ENCODE measurements at regions not wholly inside any gene's neighbourhood (a gene's known extent, or its start where the extent isn't known, plus 50 kb on each side); places are given as distances from the start of the nearest gene placed in this dataset.
"Not testable (repeated sequence)": the region's sequence is repeated elsewhere in the genome, so short reads cannot be mapped to it uniquely, and the experiment has no call there.

DNA sequence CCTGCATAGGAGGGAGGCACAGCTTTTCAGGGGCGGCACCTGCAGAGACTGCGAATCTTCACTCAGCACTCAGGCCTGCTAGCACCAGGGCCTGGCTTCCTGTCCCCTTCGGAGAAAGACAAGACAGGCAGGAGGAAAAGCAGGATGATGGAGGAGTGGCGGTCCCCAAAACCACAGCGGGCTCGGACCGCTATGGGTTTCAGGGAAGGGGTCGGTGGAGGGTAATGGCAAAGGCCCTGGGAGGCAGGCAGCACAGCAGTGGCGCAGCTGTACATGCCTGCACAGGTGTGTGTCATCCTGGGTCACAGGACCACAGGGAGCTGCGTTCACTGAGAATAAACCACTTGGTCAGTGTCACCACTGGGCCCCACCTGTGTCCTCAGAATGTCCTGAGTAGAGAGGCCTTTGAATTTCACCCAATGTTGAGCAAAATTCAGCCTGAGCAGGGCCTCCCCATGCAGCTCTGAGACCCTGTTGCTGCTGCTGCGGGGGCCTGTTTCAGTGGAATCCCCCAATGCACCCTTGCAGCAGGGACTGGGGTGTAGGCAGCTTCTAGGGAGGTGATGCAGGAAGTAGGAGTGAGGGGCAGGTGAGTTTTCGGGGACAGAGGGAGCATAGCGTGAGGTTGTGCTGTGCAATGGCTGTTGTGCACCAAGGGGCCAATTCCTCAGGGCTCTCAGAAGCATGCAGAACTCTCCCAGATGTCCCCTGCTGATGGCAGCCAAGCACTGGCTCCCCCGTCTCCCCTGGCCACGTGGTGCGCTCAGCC, 90.6 kb upstream of the PPP2R2D start:
- no peak for DNase-seq

DNA sequence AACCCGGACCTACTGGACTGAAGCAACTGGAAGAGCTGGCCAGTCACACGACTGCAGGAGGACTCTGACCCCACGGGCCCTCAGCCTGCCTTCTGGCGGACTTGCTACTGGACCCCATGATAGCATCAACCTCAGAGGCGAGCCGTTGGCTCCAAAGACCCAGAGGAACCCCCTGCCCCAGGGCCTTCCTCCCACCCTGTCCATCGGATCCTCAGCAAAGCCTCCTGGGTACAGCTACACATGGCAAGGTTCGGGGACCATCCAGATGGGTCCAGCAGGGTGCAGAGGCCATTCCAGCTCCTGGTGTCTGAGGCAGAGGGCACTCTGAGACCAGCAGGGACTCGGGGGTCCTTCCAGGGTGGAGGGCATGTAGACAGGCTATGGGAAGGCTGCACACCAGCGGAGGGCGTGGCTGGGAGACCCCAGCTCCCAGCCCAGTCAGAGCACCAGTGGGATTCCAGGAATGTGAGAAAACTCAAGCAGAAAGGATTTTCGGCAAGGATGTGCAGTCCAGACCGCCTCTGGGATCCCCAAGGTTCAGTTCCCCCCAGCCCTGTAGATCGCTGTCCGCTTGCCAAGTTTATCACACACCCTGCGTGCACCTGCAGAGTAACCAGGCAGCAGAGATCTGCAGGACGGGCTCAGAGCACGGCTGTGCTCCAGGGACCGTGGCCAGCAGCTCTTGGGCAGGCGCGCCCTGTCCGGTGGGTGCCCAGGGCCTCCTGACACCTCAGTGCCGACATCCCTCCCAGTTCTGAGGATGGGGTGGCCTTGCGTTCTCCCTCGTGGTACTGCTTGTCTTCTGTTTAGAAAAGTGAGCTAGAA, 89.8 kb upstream of the PPP2R2D start:
- DNase-seq = no peak

DNA sequence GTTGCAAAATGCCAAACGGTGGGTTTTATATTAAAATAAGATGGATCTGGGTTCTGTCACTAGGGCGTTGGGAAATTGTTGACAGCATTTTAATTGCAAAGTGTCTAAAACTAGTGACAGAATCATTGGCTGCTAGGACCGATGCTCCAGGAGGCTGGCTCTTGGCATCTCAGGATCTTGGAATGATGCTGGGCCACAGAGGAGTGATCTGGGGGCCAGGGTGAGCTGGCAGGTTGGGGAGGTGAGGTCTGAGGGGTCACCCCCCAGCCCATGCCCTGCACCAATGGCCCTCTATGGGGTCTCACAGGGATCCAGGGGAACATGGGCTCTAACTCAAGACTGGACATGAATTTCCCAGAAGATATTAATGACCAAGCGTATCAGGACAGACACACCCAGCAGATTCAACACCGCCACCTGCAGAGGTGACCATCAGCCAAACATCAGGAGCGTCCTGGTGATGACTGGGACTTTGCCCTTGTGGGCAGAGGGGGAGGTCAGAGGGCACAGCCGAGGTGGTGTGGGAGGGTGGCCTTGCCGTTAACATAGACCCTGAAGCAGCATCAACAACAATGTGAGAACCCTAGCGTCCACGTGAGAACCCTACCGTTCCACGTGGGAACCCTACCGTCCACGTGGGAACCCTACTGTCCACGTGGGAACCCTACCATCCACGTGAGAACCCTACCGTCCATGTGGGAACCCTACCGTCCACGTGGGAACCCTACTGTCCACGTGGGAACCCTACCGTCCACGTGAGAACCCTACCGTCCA, 89.0 kb upstream of the PPP2R2D start:
- no peak for DNase-seq

DNA sequence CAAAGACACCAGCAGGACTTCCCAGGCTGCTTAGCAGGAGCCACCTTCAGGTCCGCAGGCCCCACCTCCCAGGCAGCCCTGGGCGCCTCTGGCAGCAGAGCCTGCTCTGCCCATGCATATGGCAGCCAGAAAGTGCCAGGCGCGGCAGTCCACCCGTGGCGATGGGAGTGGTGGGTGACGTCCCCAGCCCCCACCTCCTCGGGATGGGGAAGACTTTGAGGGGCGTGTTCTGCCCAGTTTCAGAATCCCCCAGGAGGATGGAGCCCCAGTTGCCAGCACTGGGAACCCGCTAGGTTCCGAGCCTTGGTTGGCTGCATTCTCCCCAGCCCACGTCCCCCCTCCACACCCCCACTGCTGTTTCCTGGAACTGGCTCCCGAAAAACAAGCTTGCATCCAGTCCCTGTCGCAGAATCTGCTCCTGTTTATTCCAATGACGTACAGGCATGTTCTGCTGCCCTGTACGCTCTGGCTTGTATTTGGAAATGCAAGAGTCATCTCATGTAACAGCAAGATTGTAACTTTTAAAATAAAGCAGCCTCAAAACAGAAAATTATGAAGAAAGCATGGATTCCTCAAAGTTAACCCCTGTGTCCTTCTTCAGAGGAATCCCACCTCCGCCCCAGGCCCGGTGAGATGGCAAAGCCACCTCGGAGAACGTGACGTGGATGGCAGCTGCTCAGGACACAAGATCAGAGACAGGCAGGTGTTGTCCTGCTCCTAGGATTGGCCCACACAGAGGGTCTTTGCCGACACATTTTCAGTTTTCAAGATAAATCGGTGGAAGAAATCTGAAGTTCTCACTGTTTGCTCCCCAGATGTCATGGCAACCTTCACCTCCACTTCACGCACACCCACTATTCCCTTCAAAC, 87.8 kb upstream of the PPP2R2D start:
- no peak for DNase-seq

DNA sequence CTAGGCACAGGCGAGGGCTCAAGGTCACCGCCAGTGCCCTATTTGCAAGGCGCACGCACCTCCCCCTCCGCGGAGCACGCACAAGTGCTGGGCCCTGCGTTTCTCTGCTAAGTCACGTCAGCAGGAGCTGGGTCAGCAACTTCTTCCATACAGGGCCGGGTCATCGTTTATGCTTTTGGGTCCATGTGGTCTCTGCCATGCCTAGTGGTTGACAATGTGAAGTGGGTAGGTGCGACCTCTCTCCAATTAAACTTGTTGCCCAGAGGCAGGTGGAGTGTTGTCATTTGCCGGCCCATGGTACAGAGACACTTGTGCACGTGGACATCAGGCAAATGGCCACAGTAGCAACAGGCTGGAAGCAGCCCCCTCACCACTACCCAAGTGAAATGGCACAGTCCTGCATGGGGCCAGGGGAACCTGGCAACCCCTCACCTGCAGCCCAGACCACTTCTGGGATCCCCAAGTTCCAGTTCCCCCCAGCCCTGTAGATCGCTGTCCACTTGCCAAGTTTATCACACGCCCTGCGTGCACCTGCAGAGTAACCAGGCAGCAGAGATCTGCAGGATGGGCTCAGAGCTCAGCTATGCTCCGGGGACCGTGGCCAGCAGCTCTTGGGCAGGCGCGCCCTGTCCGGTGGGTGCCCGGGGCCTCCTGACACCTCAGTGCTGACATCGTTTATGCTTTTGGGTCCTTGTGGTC, 86.1 kb upstream of the PPP2R2D start:
- DNase-seq = no peak

DNA sequence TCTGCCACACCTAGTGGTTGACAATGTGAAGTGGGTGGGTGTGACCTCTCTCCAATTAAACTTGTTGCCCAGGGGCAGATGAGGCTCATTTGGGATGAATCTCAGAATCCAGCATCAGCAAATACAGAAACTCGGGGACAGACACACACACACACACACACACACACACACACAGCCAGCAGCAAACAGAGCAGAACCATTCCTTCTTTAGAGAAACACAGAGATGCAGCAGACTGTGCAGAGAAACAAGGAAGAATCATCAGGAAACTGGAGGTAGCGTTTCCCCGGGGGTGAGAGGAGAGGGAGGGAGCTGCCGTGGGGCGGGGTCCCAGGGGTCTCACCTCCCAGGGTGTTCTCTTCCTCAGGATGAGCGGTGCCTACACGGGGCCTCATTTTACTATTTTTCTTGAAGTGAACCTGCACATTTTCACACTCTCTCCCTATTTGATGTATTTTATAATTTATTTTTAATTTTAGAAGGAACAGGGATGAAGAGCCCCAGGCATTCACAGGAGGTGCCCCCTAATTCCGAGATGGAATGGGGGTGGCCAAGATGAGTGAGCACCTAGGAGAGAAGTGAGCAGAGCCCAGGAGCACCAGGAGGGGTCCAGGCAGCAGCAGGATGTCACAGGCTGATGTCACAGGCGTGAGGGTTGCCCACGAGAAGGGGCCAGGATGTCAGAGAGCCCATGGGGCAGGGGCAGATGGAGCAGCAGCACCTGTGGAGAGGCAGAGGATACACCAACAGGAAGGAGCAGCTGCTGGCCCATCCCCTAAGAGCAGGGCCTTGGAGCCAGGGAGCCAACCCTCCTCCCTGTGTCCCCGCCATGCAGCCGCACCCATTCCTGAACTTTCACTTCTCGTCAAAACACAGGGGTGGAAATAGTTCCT, 85.3 kb upstream of the PPP2R2D start:
- no peak for DNase-seq

DNA sequence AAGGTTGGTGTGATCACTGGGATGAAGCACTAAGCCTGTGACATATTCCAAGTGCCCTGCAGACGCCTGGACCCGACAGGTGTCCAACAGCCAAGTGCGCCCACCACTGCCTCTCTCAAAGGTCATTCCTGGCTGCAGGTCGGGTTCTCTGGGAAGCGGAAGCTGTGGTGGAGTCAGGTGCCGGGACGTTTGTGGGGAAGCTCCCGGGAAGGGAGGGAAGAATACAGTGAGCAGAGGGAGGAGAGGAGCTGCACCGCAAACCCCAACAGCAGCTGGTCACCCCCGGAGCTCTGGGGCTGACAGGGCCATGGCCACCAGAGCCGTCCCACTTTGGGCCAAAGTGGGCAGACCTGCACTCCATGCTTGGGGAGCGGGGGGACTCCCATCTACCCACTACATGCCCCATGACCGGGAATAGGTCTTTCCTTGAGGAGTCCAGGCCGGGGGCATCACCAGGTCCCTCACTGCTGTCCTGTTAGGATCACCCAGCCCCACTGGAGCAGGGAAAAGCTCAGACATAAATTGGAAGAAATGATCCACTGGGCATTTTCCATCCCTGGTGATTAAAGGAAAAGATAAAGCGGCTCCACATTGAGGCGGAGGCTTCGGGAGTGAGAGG, 84.5 kb upstream of the PPP2R2D start:
- DNase-seq = no peak

DNA sequence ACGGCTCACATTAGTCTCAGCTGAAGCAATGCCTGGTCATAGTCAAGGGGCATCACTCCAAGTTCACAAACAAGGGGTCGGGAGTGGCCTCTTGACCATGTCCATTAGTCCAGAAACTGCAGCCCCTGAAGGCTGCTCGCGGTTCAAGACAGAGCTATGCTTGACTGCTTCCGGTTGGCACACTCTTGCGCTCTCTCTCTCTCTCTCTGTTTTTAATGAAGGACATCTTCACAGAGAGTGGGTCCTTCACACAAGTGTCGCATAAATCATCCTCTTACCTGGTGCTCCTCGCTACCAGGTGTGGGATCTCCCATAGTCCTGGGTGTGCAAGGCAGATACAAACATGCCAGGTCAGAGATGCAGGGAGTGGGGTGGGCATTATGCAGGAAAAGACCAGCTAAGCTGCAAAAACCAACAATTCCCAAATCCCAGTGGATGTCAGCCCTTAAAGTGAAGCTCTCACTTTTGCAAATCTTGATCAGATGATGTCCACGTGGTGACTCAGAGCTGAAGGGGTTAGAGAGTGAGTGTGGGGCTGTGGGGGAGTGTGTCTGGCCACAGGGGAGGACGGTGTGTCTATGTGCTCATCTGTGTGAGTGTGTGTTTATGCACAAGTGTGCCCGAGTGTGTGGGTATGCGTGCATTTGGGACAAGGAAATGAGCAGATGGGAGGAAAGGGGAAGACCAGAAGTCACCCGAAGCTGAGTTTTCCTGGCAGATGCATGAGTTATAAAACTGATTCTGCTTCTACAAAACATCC, 83.7 kb upstream of the PPP2R2D start:
- DNase-seq = no peak

DNA sequence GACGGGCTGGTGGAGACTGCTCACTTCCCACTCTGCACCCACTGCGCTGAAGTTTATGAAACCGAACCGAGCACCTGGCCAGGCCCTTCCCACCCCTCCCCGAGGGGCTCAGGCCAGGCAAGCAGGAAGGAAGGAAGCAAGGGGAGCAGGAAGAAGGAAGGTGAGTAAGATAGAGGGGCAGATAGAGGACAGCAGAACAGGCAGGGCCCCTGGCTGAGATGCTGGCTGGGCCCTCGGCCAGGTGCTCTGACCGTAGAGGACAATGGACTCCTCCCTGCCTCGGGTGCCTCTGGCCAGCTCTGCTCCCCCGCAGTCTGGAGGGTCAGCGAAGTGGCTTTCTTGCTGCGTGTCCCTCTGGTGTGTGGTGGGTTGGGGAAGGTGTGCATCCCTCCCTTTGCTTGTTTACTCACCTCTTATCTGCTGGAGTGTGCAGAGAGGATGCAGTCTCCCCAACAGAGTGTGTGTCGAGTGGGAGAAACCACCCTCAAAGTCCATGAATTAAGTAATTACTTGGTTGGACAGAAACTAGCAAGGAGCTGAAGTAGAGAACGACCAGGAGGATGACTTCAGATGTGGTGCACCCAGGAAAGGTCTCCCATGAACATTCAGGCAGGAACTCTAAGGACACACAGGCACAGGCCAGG, 82.8 kb upstream of the PPP2R2D start:
- no peak for DNase-seq

DNA sequence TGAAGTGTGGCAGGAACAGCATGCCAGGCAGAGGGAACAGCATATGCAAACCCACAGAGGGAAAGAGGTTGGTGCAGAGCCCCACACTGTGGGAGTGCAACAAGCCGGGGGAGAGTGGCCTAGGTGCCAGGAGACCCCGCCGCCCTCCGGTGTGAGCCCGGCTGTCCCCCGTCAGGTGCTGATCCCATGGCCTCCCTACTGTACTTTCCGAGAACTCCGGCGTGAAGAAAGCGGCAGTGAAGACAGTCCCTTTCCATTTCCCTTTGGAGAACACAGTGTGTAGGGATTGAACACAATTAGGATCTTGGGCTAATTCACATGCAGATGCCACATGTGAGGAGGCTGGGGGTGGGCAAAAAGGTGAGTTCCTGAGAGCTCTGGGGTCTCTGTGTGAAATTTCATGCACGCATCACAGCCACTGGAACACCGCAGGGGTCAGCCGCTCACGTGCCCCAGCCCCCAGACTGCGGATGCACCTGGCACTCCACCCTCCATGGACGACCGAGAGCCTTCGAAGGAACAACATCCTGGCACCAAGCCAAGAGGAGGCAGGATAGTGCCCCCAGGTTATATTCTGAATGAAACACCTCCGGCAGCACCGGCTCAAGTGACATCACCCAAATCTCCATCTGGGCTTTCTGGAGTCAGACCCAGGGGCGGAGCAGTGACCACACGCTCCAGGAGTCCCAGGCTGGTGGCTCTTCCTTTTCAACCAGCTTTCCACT, 82.1 kb upstream of the PPP2R2D start:
- no peak for DNase-seq

DNA sequence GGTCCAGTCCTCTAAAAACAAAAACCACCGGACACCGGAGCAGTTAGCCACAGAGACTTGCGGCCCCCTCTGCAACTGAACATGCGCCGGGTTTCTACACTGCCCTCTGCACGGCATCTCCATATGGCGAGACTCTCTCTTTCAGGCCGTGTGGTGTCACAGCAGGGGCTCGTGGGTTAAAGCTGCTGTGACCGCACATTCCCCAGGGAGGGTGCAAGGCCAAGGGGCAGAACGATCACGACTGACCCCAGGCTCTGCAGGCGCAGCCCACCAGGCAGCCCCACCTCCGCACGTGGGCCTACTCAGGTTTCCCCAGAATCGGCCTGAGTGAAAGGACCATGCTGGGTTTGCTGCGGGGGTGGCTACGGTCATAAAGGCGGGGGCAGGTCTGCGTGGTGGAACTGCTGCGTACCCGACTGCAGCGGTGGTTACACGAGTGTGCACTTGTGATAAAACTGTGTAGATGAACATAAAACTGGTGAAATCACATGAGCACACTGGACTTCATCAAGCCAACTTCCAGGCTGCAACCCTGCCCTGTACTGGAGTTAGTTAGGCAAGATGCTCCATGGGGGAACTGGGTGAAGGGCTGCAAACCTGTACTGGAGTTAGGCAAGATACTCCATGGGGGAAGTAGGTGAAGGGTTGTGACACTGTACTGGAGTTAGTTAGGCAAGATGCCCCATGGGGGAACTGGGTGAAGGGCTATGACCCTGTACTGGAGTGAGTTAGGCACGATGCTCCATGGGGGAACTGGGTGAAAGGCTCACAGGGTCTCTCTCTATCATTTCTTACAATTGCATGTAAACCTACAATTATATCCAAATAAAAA, 81.4 kb upstream of the PPP2R2D start:
- DNase-seq = no peak

DNA sequence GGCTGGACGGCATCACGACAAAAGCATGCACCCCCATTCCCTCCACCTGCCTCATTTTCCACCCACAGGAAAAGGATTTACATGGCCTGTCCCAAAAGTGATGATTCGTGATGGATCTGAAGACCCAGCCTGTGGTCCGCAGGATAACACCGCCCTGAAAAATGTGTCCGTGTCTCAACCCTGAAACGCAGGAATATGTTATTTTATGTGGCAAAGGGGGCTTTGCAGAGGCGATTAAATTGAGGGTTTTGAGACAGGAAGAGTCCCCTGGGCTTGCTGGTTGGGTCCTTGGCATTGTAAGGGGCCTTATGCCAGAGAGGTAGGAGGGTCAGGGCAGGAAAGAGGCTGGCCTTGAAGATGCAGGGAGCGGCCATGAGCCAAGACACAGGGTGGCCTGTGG, 80.2 kb upstream of the PPP2R2D start:
- no peak for DNase-seq

DNA sequence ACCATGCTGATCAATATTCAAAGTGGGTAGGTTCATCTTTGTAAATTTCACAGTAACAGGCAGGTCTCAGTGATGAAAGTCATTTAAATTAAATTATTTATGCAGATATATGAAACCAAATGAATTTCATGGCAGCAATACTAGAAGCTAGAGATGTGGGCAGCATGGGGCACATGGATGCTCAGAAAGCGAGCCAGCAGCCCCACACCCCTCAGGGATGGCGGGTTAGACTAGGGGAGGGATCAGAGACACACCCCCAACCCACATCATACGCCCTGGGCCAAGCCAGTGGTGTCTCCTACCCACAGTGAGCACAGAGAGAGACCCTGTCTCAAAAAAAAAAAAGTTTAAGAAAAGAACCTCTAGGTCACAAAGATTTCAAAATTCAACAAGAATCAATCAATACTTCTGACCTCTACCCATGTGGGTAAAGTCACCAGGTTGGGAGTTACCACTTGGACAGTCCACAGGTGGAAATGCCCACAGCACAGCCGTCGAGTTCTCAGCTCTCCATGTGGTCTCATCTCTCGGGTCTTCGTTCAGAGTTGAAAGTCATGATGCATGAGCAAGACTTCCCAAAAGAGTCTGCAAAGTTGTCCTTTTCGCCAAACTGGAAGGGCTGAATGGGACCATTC, 79.3 kb upstream of the PPP2R2D start:
- DNase-seq = no peak

DNA sequence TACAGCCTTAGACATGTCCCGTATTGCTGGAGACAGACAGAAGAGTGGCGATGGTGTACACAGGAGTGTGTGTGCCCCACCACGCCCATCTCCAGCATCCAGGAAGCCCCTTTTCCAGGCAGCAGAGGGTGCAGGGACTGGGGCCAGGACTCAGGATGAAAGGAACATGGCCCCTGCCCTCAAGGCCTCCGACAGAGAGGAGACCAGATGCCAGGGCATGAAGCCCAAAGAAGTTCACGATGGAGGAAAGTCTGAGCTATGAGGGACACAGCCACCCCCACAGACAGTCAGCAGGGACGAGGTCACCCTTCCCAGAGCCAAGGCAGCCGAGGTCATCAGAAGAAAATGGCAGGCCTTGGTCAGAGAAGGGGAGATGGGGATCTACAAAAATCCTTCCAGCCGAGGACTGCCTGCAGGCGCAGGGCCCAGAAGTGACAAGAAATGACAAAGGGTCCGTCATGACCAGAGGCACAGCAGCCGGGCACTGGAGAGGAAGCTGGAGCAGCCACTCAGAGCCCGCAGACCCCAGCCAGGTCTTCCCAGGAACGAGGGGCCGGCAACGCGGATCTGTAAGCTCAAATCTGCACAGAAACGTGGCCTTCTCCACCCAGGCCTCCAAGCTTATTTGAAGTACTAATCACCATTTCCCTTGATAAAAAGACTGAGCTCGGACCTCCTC, 78.7 kb upstream of the PPP2R2D start:
- no peak for DNase-seq

DNA sequence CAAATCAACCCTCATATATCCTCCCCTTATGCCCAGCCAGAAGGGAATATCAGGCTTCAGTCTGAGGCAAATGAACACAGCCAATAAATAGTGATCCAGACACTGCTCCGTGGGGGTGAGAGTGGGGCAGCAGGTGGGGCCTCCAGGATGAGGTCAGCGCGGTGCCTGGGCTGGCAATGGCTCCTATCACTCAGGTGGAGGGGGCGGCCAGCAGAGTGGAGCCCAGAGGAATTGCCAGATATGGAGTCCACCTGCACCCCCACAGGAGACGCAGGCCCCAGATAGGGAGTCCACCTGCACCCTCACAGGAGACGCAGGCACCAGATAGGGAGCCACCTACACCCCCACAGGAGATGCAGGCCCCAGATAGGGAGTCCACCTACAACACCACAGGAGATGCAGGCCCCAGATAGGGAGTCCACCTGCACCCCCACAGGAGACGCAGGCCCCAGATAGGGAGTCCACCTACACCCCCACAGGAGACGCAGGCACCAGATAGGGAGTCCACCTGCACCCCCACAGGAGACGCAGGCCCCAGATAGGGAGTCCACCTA, 78.0 kb upstream of the PPP2R2D start:
- no peak for DNase-seq

DNA sequence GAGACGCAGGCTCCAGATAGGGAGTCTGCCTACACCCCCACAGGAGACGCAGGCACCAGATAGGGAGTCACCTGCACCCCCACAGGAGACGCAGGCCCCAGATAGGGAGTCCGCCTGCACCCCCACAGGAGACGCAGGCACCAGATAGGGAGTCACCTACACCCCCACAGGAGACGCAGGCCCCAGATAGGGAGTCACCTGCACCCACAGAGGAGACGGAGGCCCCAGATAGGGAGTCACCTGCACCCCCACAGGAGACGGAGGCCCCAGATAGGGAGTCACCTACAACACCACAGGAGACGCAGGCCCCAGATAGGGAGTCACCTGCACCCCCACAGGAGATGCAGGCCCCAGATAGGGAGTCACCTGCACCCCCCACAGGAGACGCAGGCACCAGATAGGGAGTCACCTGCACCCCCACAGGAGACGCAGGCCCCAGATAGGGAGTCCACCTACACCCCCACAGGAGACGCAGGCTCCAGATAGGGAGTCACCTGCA, 77.2 kb upstream of the PPP2R2D start:
- DNase-seq = not testable (repeated sequence)

Measured in effector CD4-positive, alpha-beta T cell (primary cell).